ENCODE measurements at regions not wholly inside any gene's neighbourhood (a gene's known extent, or its start where the extent isn't known, plus 50 kb on each side); places are given as distances from the start of the nearest gene placed in this dataset.

- Histone ChIP-seq H3K4me3 (no peak overlapping the region), H3K9me3 (replicated peaks; ENCODE audit: control insufficient read depth, insufficient read depth, low read depth, low read length) (no peaks in the 10 kb centered on the region), H3K36me3 (ENCODE audit: control insufficient read depth, insufficient read depth, low read length) (no peaks in the 10 kb centered on the region), H2AFZ (ENCODE audit: low read depth, low read length) (no peak overlapping the region), H3K27me3 (ENCODE audit: control insufficient read depth in 2 of 2, insufficient read depth in 2 of 2, low read length in 2 of 2) (no peaks in the 10 kb centered on the region), H3K79me2 (ENCODE audit: control insufficient read depth, insufficient read depth, low read length) (no peaks in the 10 kb centered on the region), H4K20me1 (replicated peaks; ENCODE audit: control insufficient read depth, insufficient read depth, low read length) (no peaks in the 10 kb centered on the region), H3K9me1 (ENCODE audit: control insufficient read depth, insufficient read depth, low read length) (no peaks in the 10 kb centered on the region), H3K4me1 (replicated peaks in 1 of 2; ENCODE audit: control insufficient read depth in 2 of 2, insufficient read depth in 2 of 2, low read length in 2 of 2) (no peaks in the 10 kb centered on the region), H3K27ac (ENCODE audit: extremely low read depth, low read depth, low read length) (no peak overlapping the region), H3K4me2 (ENCODE audit: insufficient read depth, low read length) (no peak overlapping the region), H3K9ac (ENCODE audit: insufficient read depth in 1 of 2, low read depth in 2 of 2, low read length in 2 of 2) (no peak overlapping the region)
- DNase-seq (ENCODE audit: extremely low read depth in 1 of 4, low spot score in 3 of 4) = no peak
- intact Hi-C loops (cut with micrococcal nuclease) = no loop called here
- TF ChIP-seq TCF7 (IDR thresholded peaks at IDR 0.05; ENCODE audit: borderline replicate concordance) (no peak), CHD7 (IDR thresholded peaks at IDR 0.05; ENCODE audit: low read depth, low read length) (no peak), EZH2 (IDR thresholded peaks at IDR 0.05; ENCODE audit: borderline replicate concordance, low read depth, low read length) (no peak)
- 8% methylated on average over 1 of the region's 1 CpG for whole genome bisulfite sequencing (ENCODE audit: insufficient coverage, low coverage, missing lambda C conversion rate)
- CTCF ChIA-PET (ENCODE audit: low intra/inter-chr PET ratio) = no interaction called here
- in situ Hi-C loops (cut with MboI) = no loop called here
- no peak for ATAC-seq
- POLR2A ChIA-PET = no interaction called here
- no TSS peak for BruUV-seq (replicated peaks)
- FAIRE-seq = no peak
Observed at GRCh38 chr3:117743993-117744392, 1034.4 kb downstream of the TUSC7 start.

Data from K562 (cell line).